WERI-Rb-1 (cell line): ENCODE measurements at regions not wholly inside any gene's neighbourhood (a gene's known extent, or its start where the extent isn't known, plus 50 kb on each side); places are given as distances from the start of the nearest gene placed in this dataset.

Experiments
- DNase-seq: peaks from one replicate; pipeline ENCODE4 v3.0.0-alpha.2; 2020
- H3K27ac ChIP-seq: fragments of 250-450 bp; sonication (Bioruptor Pico); 2 replicates; pipeline ENCODE4 v1.5.1; 2020; ENCODE audit warnings: mild to moderate bottlenecking, moderate library complexity
- H3K27me3 ChIP-seq: fragments of 250-450 bp; sonication (Bioruptor Pico); 2 replicates; pipeline ENCODE4 v1.5.1; 2021; ENCODE audit warnings: mild to moderate bottlenecking, low read depth, moderate library complexity; ENCODE audit not compliant: insufficient read depth, severe bottlenecking
- H3K36me3 ChIP-seq: fragments of 250-450 bp; sonication (Bioruptor Pico); 2 replicates; pipeline ENCODE4 v1.5.1; 2020; ENCODE audit warnings: mild to moderate bottlenecking, moderate library complexity
- H3K4me3 ChIP-seq: 2 replicates; pipeline ENCODE4 v1.5.1; 2011; ENCODE audit warnings: low read depth, mild to moderate bottlenecking, control low read depth, low read length
- H3K9me3 ChIP-seq: fragments of 250-450 bp; sonication (Bioruptor Pico); 2 replicates; pipeline ENCODE4 v1.5.1; 2021; ENCODE audit warnings: mild to moderate bottlenecking, moderate library complexity; ENCODE audit not compliant: severe bottlenecking
- TF ChIP-seq, protein P1 (sequence below): IDR thresholded peaks from 2 replicates; pipeline ENCODE4 v1.5.1; 2011; ENCODE audit warnings: low read depth, mild to moderate bottlenecking, control low read depth, inconsistent platforms, low read length

DNA sequence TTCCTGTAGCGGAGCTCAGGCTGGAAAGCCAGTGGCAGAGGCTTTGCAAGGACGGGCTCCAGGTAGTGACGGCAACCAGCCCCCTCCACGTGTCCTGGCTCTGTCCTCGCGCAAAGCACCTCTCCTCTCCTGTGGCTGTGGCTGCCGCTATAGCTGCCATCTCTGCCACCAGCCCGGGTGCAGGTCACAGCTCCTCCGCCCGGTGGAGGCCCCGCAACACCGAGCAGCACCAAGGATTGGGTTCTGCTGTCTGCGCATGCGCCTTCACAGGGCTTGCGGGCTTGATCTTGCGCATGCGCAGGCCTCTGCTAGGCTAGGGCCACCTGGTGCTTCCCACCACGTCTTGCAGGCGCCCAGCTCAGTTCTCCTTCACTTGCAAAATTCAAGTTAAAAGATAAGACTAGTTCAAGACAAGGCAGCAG lies 625.4 kb downstream of the QKI start:
- Histone ChIP-seq H3K27ac (no peak overlapping the region), H3K4me3 (no peak overlapping the region), H3K36me3 (no peaks in the 10 kb centered on the region), H3K27me3 (no peaks in the 10 kb centered on the region), H3K9me3 (no peaks in the 10 kb centered on the region)
- TF ChIP-seq, protein P1, sequence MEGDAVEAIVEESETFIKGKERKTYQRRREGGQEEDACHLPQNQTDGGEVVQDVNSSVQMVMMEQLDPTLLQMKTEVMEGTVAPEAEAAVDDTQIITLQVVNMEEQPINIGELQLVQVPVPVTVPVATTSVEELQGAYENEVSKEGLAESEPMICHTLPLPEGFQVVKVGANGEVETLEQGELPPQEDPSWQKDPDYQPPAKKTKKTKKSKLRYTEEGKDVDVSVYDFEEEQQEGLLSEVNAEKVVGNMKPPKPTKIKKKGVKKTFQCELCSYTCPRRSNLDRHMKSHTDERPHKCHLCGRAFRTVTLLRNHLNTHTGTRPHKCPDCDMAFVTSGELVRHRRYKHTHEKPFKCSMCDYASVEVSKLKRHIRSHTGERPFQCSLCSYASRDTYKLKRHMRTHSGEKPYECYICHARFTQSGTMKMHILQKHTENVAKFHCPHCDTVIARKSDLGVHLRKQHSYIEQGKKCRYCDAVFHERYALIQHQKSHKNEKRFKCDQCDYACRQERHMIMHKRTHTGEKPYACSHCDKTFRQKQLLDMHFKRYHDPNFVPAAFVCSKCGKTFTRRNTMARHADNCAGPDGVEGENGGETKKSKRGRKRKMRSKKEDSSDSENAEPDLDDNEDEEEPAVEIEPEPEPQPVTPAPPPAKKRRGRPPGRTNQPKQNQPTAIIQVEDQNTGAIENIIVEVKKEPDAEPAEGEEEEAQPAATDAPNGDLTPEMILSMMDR: no peak
- no peak for DNase-seq

DNA sequence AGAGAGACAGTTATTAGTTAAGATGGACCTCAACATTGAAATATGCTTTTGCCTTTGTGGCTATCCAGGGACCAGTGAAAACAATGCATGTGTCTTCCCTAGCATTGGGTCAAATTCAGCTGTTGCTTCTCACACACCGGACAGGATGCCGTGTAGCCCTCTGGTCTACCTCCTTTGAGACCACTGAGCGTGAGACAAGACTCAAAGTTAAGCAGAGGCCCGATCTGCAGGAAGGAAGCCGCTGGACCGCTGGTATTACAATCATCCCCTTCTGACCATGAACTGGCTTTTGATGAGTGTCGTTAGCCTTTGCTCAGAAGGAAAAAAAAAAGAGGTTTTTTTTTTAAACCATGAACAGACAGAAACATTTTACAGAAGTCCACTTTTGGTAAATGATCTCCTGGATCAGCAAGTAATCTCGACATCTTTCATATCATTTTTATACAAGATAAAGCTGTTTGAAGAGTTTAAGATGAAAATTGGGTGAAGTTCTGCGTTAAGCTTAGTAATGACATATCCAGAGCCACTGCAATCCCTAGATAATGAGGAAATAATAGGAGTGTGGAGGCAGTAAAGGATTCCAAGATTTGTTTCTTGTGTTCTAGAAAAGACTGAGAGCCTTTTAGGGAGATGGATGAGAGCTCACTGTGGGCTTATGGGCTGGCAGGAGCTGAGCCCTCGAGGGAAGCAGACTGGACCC lies 622.8 kb downstream of the QKI start:
- Histone ChIP-seq H3K27ac (no peak overlapping the region), H3K9me3 (no peaks in the 10 kb centered on the region), H3K4me3 (no peak overlapping the region), H3K36me3 (no peaks in the 10 kb centered on the region), H3K27me3 (no peaks in the 10 kb centered on the region)
- no peak for DNase-seq
- TF ChIP-seq, protein P1: no peak

DNA sequence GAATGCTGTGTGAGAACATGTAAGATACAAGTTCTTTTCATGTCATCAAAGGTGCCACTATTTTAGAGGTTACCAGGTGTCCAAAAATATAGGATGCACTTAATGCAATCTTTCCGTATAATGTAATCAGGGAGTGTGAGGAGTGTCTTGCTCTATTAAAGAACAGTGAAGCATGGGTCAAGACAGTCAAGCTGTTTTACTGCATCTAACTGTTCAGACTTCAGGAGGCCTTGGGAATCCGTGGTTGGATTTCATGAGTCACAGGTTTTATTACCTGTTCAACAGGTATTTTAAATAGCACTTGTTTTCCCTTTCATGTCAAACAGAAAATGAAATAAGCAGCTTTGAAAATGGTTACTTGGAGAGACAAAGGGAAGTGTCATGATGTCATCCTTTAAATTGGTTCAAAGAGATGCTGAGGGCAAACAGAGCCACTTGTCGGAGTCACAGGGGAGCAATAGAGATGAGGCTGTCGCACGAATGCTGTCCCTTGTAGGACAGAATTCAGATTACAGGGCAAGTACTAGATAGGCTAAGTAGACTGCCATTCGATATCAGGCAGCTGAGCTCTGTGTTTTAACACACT lies 621.5 kb downstream of the QKI start:
- no peak overlapping the region for H3K27ac ChIP-seq
- H3K27me3 ChIP-seq: no peaks in the 10 kb centered on the region
- no peak for DNase-seq
- no peaks in the 10 kb centered on the region for H3K9me3 ChIP-seq
- TF ChIP-seq, protein P1: no peak
- H3K36me3 ChIP-seq: no peaks in the 10 kb centered on the region
- H3K4me3 ChIP-seq: no peak overlapping the region

DNA sequence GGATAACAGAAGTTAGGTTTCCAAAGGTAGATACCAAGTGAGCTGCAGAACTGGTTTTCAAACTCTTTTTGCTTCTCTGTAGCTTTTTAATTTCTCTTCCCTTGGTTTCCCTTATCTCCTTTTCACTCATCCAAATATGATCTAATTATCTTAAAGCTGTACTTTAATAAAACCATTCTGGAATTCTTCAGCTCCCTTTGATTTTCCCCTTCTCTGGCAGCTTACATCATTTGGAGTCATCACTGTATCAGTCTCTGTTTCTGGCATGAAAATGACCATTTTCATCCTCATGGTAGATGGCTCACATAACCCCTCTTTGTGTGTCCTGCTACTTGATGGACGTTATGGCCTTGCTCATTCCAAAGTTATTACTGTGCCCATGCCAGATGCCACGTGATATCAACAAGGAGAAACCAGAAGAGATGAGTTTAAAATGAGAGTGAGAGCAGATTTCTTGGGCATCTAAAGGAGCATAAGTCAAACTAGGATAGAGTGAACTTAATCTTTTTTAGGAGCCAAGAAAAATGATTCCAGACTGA lies 620.2 kb downstream of the QKI start:
- H3K4me3 ChIP-seq: no peak overlapping the region
- no peak for DNase-seq
- TF ChIP-seq, protein P1: no peak

DNA sequence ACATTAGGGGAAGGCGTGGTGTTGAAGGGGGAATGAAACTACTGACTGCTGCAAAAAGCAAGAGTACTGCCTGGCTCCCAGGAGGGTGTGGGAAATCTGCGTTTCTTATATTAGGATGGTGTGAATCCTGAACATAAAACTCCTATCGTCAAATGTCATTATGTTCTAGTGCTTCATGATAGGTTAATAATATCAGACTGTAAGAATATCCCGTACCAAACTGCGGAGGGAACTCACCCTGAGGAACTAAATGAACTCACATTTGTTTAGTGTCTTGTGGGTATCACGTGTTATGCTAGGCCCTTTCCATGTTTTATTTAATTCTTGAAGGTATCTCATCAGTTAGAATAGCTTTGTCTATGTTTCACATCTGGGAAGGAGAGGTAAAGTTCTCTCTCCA lies 610.7 kb downstream of the QKI start:
- Histone ChIP-seq H3K9me3 (no peaks in the 10 kb centered on the region), H3K36me3 (no peaks in the 10 kb centered on the region), H3K27me3 (no peaks in the 10 kb centered on the region), H3K4me3 (no peak overlapping the region), H3K27ac (no peak overlapping the region)
- no peak for DNase-seq
- TF ChIP-seq, protein P1: no peak

More for the DNA sequence above, 620.2 kb downstream of the QKI start:
- no peak overlapping the region for H3K27ac ChIP-seq
- no peaks in the 10 kb centered on the region for H3K9me3 ChIP-seq
- H3K36me3 ChIP-seq: no peaks in the 10 kb centered on the region
- H3K27me3 ChIP-seq: no peaks in the 10 kb centered on the region

DNA sequence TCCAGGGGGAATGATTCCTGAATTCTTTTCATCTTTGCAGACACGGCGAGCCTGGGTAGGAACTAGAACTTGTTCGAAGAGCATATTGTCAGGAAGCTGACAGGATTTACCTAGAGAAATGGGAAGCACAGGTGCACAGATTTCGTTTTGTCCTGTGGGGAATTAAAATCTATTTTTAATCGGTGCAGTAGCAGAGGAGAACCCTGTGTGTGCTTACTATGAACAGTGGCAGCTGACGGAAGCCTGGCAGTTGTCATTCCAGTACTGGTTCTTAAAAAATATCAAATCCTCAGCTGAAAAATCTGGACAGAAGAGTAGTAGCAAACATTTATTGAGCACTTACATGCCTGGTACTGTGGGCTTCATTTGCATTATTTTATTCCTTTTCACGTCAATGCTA lies 609.0 kb downstream of the QKI start:
- H3K4me3 ChIP-seq: no peak overlapping the region
- no peaks in the 10 kb centered on the region for H3K9me3 ChIP-seq
- TF ChIP-seq, protein P1: no peak
- H3K27ac ChIP-seq: no peak overlapping the region
- no peak for DNase-seq
- H3K27me3 ChIP-seq: no peaks in the 10 kb centered on the region
- H3K36me3 ChIP-seq: no peaks in the 10 kb centered on the region
